Neural cell (in vitro differentiated cells): ENCODE measurements at regions not wholly inside any gene's neighbourhood (a gene's known extent, or its start where the extent isn't known, plus 50 kb on each side); places are given as distances from the start of the nearest gene placed in this dataset.

Experiments used
- CTCF ChIP-seq: fragments of 450-650 bp; IDR thresholded peaks from 2 replicates; pipeline ENCODE4 v1.5.1; 2014; ENCODE audit warnings: antibody characterized with exemption, mild to moderate bottlenecking, moderate library complexity; ENCODE audit not compliant: poor library complexity, severe bottlenecking
- EP300 ChIP-seq: fragments of 450-650 bp; conservative IDR thresholded peaks from 2 replicates; pipeline ENCODE4 v1.6.1; 2014; ENCODE audit warnings: antibody characterized with exemption, mild to moderate bottlenecking, moderate library complexity; ENCODE audit not compliant: poor library complexity, severe bottlenecking
- EZH2 ChIP-seq: fragments of 200-600, 300-800 bp; shearing (Covaris generic), sonication (generic); IDR thresholded peaks from 2 replicates; pipeline ENCODE4 v1.6.1; 2014; ENCODE audit warnings: antibody characterized with exemption, low read length, borderline replicate concordance, mild to moderate bottlenecking; ENCODE audit not compliant: insufficient read depth, poor library complexity, severe bottlenecking
- SMC3 ChIP-seq: fragments of 450-650 bp; conservative IDR thresholded peaks from 2 replicates; pipeline ENCODE4 v1.6.1; 2014; ENCODE audit warnings: antibody characterized with exemption, mild to moderate bottlenecking, moderate library complexity; ENCODE audit not compliant: poor library complexity
- TAF1 ChIP-seq: IDR thresholded peaks from 2 replicates; pipeline ENCODE4 v1.6.1; 2012; ENCODE audit warnings: low read depth

- TF ChIP-seq EP300 = no peak
- TF ChIP-seq SMC3 = no peak
- no peak for TF ChIP-seq CTCF
- TF ChIP-seq TAF1 = no peak
- no peak for TF ChIP-seq EZH2
Observed at GRCh38 chr3:23100106-23100505, 103.0 kb upstream of the UBE2E2 start.
